MM.1S (cell line): ENCODE measurements at regions not wholly inside any gene's neighbourhood (a gene's known extent, or its start where the extent isn't known, plus 50 kb on each side); places are given as distances from the start of the nearest gene placed in this dataset.

Experiments
- CTCF ChIP-seq: fragments of 300-600 bp; sonication (generic); IDR thresholded peaks from 2 replicates; pipeline ENCODE4 v1.5.1; 2016; ENCODE audit warnings: antibody characterized with exemption, low read length, mixed read lengths
- EZH2 ChIP-seq: fragments of 300-600 bp; sonication (generic); optimal IDR thresholded peaks from 2 replicates; pipeline ENCODE3; 2017; ENCODE audit warnings: low read depth, mild to moderate bottlenecking, antibody characterized with exemption, low read length, mixed read lengths

- no peak for TF ChIP-seq CTCF
- TF ChIP-seq EZH2, result no peak
Measured at GRCh38 chr9:118583414-118583813, 785.8 kb downstream of the BRINP1 start.
